HG03095 (cell line): ENCODE measurements at regions not wholly inside any gene's neighbourhood (a gene's known extent, or its start where the extent isn't known, plus 50 kb on each side); places are given as distances from the start of the nearest gene placed in this dataset.

ENCODE experiments used
- ATAC-seq: cut with Tn5 transposase; IDR thresholded peaks from one replicate; pipeline ENCODE4 v1.9.1; 2021; ENCODE audit warnings: moderate library complexity; ENCODE audit not compliant: unreplicated experiment

DNA sequence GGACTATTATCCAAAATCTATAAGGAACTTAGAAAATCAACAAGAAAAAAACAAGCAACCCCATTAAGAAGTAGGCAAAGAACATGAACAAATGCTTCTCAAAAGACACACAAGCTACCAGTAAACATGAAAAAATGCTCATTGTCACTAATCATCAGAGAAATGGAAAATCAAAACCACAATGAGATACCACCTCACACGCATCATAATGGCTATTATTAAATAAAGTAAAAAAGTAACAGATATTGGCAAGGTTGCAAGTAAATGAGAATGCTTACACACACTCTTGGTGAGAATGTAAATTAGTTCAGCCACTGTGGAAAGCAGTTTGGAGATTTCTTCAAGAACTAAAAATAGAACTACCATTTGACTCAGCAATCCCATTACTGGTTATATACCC is 167.0 kb upstream of the DMRTA1 start:
- ATAC-seq, result no peak

- ATAC-seq, result no peak
These were observed 161.6 kb upstream of the DMRTA1 start for GRCh38 chr9:22285066-22285465.

DNA sequence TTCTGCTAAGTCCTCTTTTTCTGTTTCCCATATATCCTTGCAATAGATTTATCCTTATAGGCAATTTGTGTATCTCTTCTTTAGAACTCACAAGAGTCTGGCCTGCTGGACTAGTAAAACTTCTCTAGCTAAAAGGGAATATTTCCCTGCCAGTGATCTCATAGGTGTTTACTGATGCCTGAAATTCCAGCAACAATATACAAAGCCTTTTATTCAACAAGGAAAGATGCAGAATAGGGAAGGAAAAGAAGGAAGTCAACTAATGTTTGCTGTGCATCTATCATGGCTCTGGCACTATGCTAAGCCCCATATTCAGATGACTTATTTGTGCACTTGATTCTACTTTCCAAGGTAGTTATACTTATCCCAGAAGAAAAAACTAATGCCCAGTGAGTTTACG is 160.0 kb upstream of the DMRTA1 start:
- no peak for ATAC-seq

DNA sequence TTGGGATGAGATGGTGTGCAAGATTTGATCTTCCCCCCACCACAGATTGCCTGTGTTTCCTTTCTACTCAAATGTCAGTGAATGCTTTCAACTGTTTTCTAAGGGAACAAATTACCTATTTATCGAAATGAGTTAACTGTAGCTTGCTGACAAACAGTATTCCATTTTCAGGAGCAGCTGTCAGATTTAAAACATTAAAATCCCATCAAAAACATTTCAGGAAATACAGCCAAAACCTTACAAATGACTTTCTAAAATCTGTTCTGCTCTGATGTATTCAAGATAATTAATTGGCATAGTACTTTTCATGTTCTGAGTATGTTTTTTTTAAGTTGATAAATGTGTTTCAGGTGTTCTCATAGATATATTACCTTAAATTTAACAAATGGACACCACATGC is 158.0 kb upstream of the DMRTA1 start:
- ATAC-seq, result no peak

GRCh38 chr9:22307013-22307711 is 139.5 kb upstream of the DMRTA1 start:
- ATAC-seq, result no peak

DNA sequence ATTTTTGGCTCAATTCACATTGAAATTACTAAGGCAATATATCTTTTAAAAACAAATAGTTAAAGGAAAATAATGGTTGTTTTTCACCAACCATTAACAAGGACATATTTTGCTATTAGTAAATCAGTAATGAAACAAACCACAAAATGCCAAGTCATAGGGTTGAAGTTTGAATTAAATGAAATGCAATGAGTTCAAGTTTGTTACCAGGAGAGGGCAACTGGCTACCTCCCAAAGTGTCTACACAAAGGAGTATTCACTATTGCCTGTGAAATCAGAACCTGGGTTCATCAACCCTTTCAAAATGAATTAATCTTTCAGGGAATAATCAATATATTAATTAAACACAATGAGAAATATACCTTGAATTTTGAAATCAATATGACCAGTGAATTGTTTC is 138.4 kb upstream of the DMRTA1 start:
- no peak for ATAC-seq

GRCh38 chr9:22316645-22317044 is 130.0 kb upstream of the DMRTA1 start:
- no peak for ATAC-seq

DNA sequence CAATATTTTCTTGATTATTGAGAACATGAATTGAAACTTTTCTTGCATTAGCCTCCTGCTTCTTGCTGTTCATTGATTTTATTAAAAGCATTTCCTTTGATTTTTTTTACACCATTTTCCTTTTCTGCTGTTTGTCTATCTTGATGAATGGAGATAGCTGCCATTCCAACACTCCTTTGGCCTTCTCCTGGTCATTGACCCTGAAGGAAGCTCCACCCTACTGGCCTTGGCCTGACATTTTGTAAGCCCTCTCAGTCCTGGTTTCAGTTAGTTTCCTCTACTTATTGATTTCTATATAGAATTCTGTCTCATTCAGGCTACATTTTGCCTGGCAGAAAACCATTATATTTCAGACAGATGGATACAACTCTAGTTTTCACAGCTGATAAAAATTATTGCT is 115.1 kb upstream of the DMRTA1 start:
- no peak for ATAC-seq

DNA sequence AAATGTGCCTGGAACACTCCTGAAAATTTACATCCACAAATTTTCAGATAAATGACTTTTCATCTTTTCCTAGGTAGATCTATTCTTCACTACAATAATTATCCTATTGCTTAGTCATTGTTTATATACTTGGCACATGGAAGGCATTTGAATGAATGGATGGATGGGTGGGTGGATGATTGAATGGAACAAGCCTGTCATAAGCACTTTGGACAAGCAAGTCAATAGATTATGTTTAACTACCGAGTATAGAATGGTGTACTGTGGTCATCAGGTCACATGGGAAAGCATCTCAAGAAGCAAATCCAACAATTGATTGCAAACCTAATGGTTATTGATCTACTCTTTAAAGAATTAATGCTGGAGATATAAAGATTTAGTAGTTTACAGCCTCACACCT is 114.4 kb upstream of the DMRTA1 start:
- no peak for ATAC-seq

DNA sequence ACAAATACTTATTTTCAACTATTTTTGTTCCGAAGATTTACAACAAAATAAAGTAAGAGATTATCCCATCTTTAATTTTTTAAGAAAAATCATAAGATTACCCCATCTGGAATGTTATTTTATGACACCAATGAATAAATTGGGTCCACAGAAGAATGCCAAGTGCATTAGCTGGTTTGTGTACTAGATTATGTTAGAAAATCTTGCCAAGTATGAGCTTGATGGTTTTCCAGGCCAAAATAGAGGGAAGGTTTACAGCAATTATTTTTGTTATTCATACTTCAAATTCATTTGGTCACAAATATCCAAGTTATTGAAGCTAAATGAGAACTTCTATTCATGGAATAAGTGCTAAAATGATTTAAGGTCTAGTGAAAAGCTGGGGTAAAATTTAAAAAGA is 109.4 kb upstream of the DMRTA1 start:
- no peak for ATAC-seq

GRCh38 chr9:22342491-22343217 is 104.0 kb upstream of the DMRTA1 start:
- no peak for ATAC-seq

- no peak for ATAC-seq
These were observed 103.4 kb upstream of the DMRTA1 start for GRCh38 chr9:22343218-22343611.

DNA sequence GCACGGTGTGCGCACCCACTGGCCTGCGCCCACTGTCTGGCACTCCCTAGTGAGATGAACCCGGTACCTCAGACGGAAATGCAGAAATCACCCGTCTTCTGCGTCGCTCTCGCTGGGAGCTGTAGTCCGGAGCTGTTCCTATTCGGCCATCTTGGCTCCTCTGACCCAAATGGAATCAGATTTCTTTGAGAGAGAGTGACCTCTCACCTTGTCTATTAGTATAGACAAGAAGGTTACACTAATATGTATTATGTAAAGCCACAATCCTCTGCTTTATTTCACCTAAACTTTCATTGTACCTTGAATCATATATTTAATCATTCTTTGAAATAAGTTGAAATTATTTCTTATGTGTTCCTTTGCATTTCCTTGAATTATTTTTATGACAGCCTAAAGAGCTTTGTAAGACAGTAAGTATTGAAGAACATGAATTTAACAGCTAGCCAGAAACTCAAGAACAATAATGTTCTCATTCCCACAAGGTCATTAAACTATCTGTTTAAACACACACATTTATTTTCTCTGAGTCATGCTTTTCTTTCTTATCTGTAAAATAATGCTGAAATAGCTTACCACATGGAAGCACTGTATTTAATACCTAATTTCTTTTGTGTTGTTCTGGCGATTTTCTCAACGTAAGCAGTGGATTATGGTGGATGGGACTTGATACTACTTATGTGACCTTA is 91.8 kb upstream of the DMRTA1 start:
- no peak for ATAC-seq

DNA sequence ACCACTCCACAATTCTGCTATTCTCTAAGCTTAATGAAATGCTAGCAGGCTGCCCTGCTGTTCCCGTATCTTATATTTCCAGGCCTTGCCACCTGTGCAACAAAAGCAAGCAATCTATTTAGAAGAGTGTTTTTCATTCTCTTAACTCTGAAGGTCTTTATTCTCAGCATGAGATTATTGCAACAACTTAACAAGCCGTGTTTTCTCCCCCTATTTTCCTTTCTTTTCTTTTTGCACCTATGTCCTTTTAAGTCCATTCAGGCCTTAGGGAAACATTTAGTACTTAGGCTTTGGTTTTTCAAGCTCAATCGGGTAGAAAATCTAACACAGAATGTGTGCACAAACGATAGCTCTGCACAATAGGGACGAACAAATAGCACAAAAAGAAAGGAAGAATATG is 89.6 kb upstream of the DMRTA1 start:
- ATAC-seq, result no peak

- ATAC-seq, result no peak
These were observed 83.2 kb upstream of the DMRTA1 start for GRCh38 chr9:22363421-22363887.

DNA sequence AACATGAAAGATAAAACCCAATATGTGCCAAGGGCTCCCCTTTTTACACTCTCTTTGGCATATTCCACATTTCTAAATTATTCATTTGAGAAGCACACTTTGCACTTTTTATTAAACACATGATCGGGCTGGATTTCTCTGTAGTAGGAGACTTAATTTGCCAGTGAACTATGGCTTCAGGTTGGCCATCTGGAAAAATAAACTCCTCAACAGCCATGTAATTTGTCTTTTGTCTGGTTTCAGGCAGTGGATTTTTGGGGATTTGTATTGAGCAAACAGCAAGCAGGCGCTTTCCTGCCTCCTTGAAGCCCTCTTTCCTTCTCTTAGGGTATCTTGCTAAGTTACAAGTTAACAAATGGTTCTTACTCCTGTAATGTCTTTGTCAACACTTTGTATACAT is 73.0 kb upstream of the DMRTA1 start:
- ATAC-seq, result no peak

GRCh38 chr9:22374051-22374450 is 72.6 kb upstream of the DMRTA1 start:
- ATAC-seq, result no peak

DNA sequence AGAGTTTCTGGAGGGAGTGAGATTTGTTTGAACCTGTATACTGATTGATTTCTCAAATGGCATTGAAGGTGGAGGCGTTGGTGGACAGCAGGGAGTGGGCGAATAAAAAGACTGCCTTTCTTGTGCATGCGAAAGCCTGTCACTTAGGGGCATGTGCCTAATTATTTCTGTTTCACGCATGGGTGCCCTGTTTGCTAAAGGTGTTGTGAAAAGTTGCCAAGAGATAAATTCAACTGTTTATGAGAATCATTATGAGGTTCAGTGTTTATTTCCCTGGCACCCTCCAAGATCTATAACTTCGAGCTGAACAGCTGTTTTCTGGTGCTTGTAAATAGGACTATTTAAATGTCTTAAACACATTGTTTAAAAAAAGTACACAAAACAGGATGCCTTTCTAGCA is 67.4 kb upstream of the DMRTA1 start:
- ATAC-seq, result no peak

DNA sequence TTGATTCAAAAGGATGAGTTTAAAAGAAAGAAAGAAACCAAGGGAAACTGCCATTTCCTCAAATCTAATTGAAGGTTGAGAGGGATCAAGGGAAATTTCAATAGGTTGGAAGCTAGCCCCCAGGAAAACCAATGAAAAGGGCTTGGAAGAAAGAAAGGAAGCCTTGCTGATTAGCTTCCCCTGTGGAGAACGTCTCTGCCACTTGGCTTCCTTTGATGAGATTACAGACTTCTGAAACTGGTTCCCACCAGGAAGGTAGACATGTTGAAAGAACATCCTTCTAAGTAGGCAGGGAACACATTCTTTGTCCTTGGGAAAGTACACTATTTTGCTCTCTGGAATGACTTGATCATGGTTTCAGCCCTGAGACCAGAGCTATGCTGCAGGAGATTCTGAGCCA is 65.5 kb upstream of the DMRTA1 start:
- no peak for ATAC-seq

- no peak for ATAC-seq
These were observed 64.3 kb upstream of the DMRTA1 start for GRCh38 chr9:22382331-22382730.

DNA sequence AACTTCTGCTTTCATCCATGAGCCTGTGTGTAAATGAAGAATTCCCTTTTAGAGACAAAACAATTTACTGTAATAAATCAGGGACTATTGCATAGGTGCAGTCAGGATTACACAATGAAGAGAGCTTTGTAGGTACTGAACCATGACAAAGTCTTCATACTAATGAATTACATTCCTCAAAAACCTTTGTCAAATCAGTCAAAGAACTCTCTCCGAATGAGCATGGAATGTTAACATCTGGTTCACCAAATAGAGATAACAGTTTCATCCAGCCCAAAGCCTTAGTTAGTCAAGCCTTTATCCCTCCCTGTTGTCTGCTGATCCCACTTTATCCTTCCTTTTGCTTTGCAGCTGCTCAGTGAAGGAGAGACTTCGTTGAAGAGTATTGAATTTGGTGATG is 62.9 kb upstream of the DMRTA1 start:
- ATAC-seq, result no peak

DNA sequence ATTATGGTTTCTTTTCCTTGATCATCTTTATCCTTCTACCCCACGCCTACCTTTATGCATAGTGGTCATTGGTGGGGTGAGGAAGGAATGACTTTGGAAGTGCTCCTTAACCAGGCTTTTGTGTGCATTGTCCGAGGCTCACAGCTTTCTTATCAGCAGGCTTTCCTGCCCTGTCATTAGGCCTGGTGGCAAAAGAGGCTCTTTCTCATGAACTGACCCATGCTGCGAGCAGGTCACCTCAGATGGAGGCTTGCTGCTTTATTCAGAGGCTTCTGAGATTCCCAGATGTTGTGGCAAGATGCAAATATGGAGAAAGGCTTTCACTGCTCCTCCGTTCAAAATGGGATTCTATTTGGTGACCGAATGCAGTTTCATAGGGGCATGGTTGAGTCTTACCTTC is 57.4 kb upstream of the DMRTA1 start:
- no peak for ATAC-seq
